ENCODE measurements at regions not wholly inside any gene's neighbourhood (a gene's known extent, or its start where the extent isn't known, plus 50 kb on each side); places are given as distances from the start of the nearest gene placed in this dataset.
"Not testable (repeated sequence)": the region's sequence is repeated elsewhere in the genome, so short reads cannot be mapped to it uniquely, and the experiment has no call there.

- DNase-seq: no peak
Observed at GRCh38 chr2:106339609-106340008, 128.6 kb downstream of the RGPD3 start.

- DNase-seq: no peak
Observed at GRCh38 chr2:106339132-106339531, 129.1 kb downstream of the RGPD3 start.

GRCh38 chr2:106338043-106338442 is 130.2 kb downstream of the RGPD3 start:
- DNase-seq: no peak

GRCh38 chr2:106336737-106337136 is 131.5 kb downstream of the RGPD3 start:
- DNase-seq: no peak

GRCh38 chr2:106336108-106336507 is 132.1 kb downstream of the RGPD3 start:
- DNase-seq: no peak

- no peak for DNase-seq
Observed at GRCh38 chr2:106334802-106335201, 133.4 kb downstream of the RGPD3 start.

- not testable (repeated sequence) for DNase-seq
Observed at GRCh38 chr2:106333253-106333873, 134.8 kb downstream of the RGPD3 start.

GRCh38 chr2:106332054-106332453 is 136.2 kb downstream of the RGPD3 start:
- no peak for DNase-seq

- not testable (repeated sequence) for DNase-seq
Observed at GRCh38 chr2:106330384-106331261, 136.5 kb upstream of the UXS1 start.

GRCh38 chr2:106323337-106324013 is 129.4 kb upstream of the UXS1 start:
- no peak for DNase-seq

- no peak for DNase-seq
Observed at GRCh38 chr2:106322281-106322680, 128.2 kb upstream of the UXS1 start.

- DNase-seq: not testable (repeated sequence)
Observed at GRCh38 chr2:106320439-106320838, 126.3 kb upstream of the UXS1 start.

GRCh38 chr2:106316915-106317314 is 122.8 kb upstream of the UXS1 start:
- DNase-seq: no peak

- DNase-seq: no peak
Observed at GRCh38 chr2:106314444-106314843, 120.3 kb upstream of the UXS1 start.

- no peak for DNase-seq
Observed at GRCh38 chr2:106311041-106311370, 116.9 kb upstream of the UXS1 start.

GRCh38 chr2:106307860-106308259 is 113.8 kb upstream of the UXS1 start:
- no peak for DNase-seq

- no peak for DNase-seq
Observed at GRCh38 chr2:106306387-106306786, 112.3 kb upstream of the UXS1 start.

- no peak for DNase-seq
Observed at GRCh38 chr2:106304612-106305184, 110.6 kb upstream of the UXS1 start.

- no peak for DNase-seq
Observed at GRCh38 chr2:106299696-106300095, 105.6 kb upstream of the UXS1 start.

GRCh38 chr2:106296182-106296815 is 102.2 kb upstream of the UXS1 start:
- no peak for DNase-seq

GRCh38 chr2:106294182-106294581 is 100.1 kb upstream of the UXS1 start:
- DNase-seq: no peak

GRCh38 chr2:106293271-106293783 is 99.2 kb upstream of the UXS1 start:
- no peak for DNase-seq

GRCh38 chr2:106292627-106293026 is 98.5 kb upstream of the UXS1 start:
- no peak for DNase-seq

All from CD4-positive, alpha-beta T cell treated with Interleukin-4 for 4 hours (primary cell).